PC-3 (cell line): ENCODE measurements at regions not wholly inside any gene's neighbourhood (a gene's known extent, or its start where the extent isn't known, plus 50 kb on each side); places are given as distances from the start of the nearest gene placed in this dataset.

Experiments
- ATAC-seq: fragments of 200-7000 bp; cut with Tn5 transposase; 2 replicates; pipeline ENCODE4 v1.9.1; 2020; ENCODE audit warnings: mild to moderate bottlenecking, moderate library complexity
- BruUV-seq: library from RNA; stranded (reverse); fragments of 400-500 nt; replicated peaks from 2 replicates; lab custom pipeline; 2021; lab: Mats Ljungman, UMichigan
- CTCF ChIA-PET: fragments of 300-600 bp; sonication (Branson Sonifier 250); formaldehyde crosslinking; loops from one replicate; lab custom pipeline; 2022; ENCODE audit warnings: antibody characterized with exemption; lab: Charles Lee
- POLR2A ChIA-PET: fragments of 300-600 bp; sonication (Branson Sonifier 250); formaldehyde crosslinking; loops from one replicate; lab custom pipeline; 2022; ENCODE audit warnings: antibody characterized with exemption; ENCODE audit not compliant: unreplicated experiment; lab: Charles Lee
- DNase-seq: peaks from one replicate; pipeline ENCODE4 v3.0.0-alpha.2; 2015
- H2AFZ ChIP-seq: fragments of 300-600 bp; sonication (generic); 2 replicates; pipeline ENCODE4 v1.6.0; 2016; ENCODE audit warnings: antibody characterized with exemption, low read length
- H3F3A ChIP-seq: fragments of 300-600 bp; sonication (generic); one replicate; pipeline ENCODE4 v1.6.0; 2017; ENCODE audit warnings: antibody characterized with exemption, low read length, control low read depth, mild to moderate bottlenecking; ENCODE audit not compliant: unreplicated experiment
- H3K27ac ChIP-seq: fragments of 300-600 bp; sonication (generic); 2 replicates; pipeline ENCODE4 v1.5.1; 2016; ENCODE audit warnings: mild to moderate bottlenecking, low read length
- H3K27me3 ChIP-seq: fragments of 300-600 bp; sonication (generic); 2 replicates; pipeline ENCODE4 v1.6.1; 2016; ENCODE audit warnings: low read length, mixed read lengths
- H3K36me3 ChIP-seq: fragments of 300-600 bp; sonication (generic); 2 replicates; pipeline ENCODE4 v1.6.1; 2016; ENCODE audit warnings: low read depth, mixed run types, low read length, mixed read lengths
- H3K4me1 ChIP-seq: fragments of 300-600 bp; sonication (generic); 2 replicates; pipeline ENCODE4 v1.5.1; 2016; ENCODE audit warnings: low read length; ENCODE audit not compliant: insufficient read depth
- H3K4me2 ChIP-seq: fragments of 300-600 bp; sonication (generic); 2 replicates; pipeline ENCODE4 v1.6.0; 2016; ENCODE audit warnings: low read length
- H3K4me3 ChIP-seq: fragments of 300-600 bp; sonication (generic); 2 replicates; pipeline ENCODE4 v1.5.1; 2016; ENCODE audit warnings: mild to moderate bottlenecking, low read length, mixed read lengths
- H3K79me2 ChIP-seq: fragments of 300-600 bp; sonication (generic); 2 replicates; pipeline ENCODE4 v1.6.1; 2017; ENCODE audit warnings: low read length, mixed read lengths
- H3K9ac ChIP-seq: fragments of 300-600 bp; sonication (generic); 2 replicates; pipeline ENCODE4 v1.6.0; 2016; ENCODE audit warnings: mild to moderate bottlenecking, low read length
- H3K9me2 ChIP-seq: fragments of 300-600 bp; sonication (generic); replicated peaks from 2 replicates; pipeline ENCODE4 v1.6.1; 2016; ENCODE audit warnings: mixed run types, low read length, mixed read lengths
- H3K9me3 ChIP-seq: fragments of 300-600 bp; sonication (generic); 2 replicates; pipeline ENCODE4 v1.6.1; 2016; ENCODE audit warnings: low read length, mixed read lengths
- H4K20me1 ChIP-seq: fragments of 300-600 bp; sonication (generic); 2 replicates; pipeline ENCODE4 v1.6.1; 2016; ENCODE audit warnings: low read length, mixed read lengths
- CTCF ChIP-seq: fragments of 300-600 bp; sonication (generic); conservative IDR thresholded peaks from 2 replicates; pipeline ENCODE4 v1.5.1; 2017; ENCODE audit warnings: antibody characterized with exemption, low read depth, mild to moderate bottlenecking, low read length
- EZH2 ChIP-seq: fragments of 300-600 bp; sonication (generic); IDR thresholded peaks from one replicate; pipeline ENCODE4 v1.6.1; 2017; ENCODE audit warnings: antibody characterized with exemption, mild to moderate bottlenecking, low read length; ENCODE audit not compliant: unreplicated experiment
- EZH2phosphoT487 ChIP-seq: fragments of 300-600 bp; sonication (generic); IDR thresholded peaks from 2 replicates; pipeline ENCODE4 v1.6.1; 2018; ENCODE audit warnings: mild to moderate bottlenecking, antibody characterized with exemption, low read length, borderline replicate concordance
- intact Hi-C: fragments of 100-400 bp; cut with micrococcal nuclease; formaldehyde crosslinking; loops from 2 replicates; pipeline ENCODE4 v1.9.0; 2023

GRCh38 chr16:87233928-87234327 lies 83.3 kb downstream of the C16orf95 start:
- Histone ChIP-seq H3K79me2 (no peaks in the 10 kb centered on the region), H3K4me1 (peaks cover 13% of the 10 kb centered on the region), H3K9me3 (no peaks in the 10 kb centered on the region), H3K9ac (no peak overlapping the region), H3K4me2 (no peak overlapping the region), H3K27me3 (no peaks in the 10 kb centered on the region), H3K4me3 (no peak overlapping the region), H4K20me1 (no peaks in the 10 kb centered on the region), H3F3A (no peaks in the 10 kb centered on the region), H3K36me3 (no peaks in the 10 kb centered on the region), H3K27ac (no peak overlapping the region), H3K9me2 (no peaks in the 10 kb centered on the region), H2AFZ (no peak overlapping the region)
- no peak for ATAC-seq
- ChIA-PET CTCF (no interaction called here), POLR2A (no interaction called here)
- no peak for DNase-seq
- intact Hi-C loops, result no loop called here
- TF ChIP-seq CTCF (0 out of 2 replicates have a peak, but pooled peaks have one; percentile 9), EZH2phosphoT487 (no peak), EZH2 (no peak)
- no TSS peak for BruUV-seq

- intact Hi-C loops, result no loop called here
Measured at GRCh38 chr16:87234601-87235000, 82.6 kb downstream of the C16orf95 start.

More at GRCh38 chr16:87234601-87235000, 82.6 kb downstream of the C16orf95 start:
- Histone ChIP-seq H3K4me3 (no peak overlapping the region), H4K20me1 (no peaks in the 10 kb centered on the region), H3K36me3 (no peaks in the 10 kb centered on the region), H3K79me2 (no peaks in the 10 kb centered on the region), H3K4me1 (peaks cover 18% of the 10 kb centered on the region), H3K9ac (no peak overlapping the region), H3K9me3 (no peaks in the 10 kb centered on the region), H3K27me3 (no peaks in the 10 kb centered on the region), H3K9me2 (no peaks in the 10 kb centered on the region), H3F3A (no peaks in the 10 kb centered on the region), H2AFZ (no peak overlapping the region), H3K4me2 (no peak overlapping the region), H3K27ac (no peak overlapping the region)
- DNase-seq, result no peak
- no peak for TF ChIP-seq EZH2phosphoT487
- no peak for TF ChIP-seq CTCF
- no peak for TF ChIP-seq EZH2
- POLR2A ChIA-PET, result no interaction called here
- ATAC-seq, result no peak
- BruUV-seq, result no TSS peak
- CTCF ChIA-PET, result no interaction called here
